Right ventricle myocardium superior (tissue), 1 donor: ENCODE measurements at regions not wholly inside any gene's neighbourhood (a gene's known extent, or its start where the extent isn't known, plus 50 kb on each side); places are given as distances from the start of the nearest gene placed in this dataset.
"Not testable (repeated sequence)": the region's sequence is repeated elsewhere in the genome, so short reads cannot be mapped to it uniquely, and the experiment has no call there.

ENCODE experiments used
- ATAC-seq: fragments of 200-7000 bp; cut with Tn5 transposase; one replicate; pipeline ENCODE4 v1.9.1; 2020; ENCODE audit warnings: mild to moderate bottlenecking; ENCODE audit not compliant: poor library complexity
- DNase-seq: peaks from one replicate; pipeline ENCODE4 v3.0.0-alpha.2; 2020
- intact Hi-C: fragments of 100-400 bp; cut with DNase I; formaldehyde crosslinking; loops from one replicate; pipeline ENCODE4 v1.11.2; 2022
- donor health status: DM: no; HTN: yes; CAD: no; lungs with severe emphysema.

DNA sequence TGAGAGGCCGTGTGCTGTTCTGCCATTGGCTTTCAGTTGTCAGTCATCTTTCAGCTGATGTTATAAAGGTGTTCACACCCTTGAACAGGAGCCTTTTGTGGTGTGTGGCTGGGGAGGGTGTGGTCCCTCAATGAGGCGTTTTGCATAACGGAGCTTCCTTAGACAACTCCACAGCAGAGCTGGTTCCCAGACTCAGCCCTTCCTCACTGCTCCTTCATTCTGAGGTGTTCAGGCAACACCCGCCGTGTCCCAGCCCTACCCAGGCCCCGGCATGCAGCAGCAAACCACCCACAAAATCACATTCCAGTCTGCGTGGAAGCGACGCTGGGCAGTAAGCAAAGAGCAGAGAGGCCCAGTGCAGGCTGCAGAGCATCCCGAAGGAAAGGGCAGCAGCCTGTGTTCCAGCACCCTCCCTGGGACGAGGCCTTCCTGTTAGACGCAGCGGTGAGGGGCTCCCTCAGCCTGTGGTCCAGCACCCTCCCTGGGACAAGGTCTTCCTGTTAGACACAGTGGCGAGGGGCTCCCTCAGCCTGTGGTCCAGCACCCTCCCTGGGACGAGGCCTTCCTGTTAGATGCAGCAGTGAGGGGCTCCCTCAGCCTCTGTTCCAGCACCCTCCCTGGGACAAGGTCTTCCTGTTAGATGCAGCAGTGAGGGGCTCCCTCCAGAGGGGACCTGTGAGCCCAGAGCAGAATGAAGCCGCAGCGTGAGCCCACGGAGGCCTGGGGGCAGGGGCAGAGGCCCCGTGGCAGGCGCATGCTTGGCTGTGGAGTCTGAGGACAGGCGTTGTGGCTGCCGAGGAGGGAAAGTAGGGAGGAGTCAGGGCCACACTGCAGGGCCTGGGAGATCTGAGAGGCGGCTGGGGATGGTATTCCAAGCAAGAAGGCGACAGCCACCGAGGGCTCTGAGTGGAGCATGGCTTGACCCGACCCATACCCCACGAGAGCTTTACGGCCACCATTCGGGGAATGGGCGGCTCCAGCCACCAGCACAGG lies 201.8 kb upstream of the HDAC4 start:
- ATAC-seq (no peak), DNase-seq (no peak)
- intact Hi-C loops, result no loop called here

DNA sequence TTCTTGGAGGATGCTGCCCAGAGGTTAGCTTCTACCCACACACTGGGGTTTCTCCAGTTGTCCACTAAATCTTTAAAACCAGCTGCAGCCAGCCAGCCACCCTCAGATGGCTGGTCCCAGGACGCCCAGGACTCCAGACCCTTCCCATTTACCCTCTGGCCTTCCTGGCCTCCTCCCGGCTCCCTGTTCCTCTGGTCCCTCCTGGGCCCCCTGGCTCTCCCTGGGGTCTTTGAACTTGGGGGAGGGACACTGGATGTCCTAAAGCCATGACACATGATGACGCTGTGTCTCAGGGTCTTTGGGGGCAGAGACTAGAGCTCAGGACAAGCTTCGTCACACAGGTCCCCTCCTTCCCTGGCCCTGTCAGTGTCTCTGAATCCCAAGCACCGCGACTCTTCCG lies 201.1 kb upstream of the HDAC4 start:
- intact Hi-C loops, result no loop called here
- ATAC-seq, result no peak
- no peak for DNase-seq

DNA sequence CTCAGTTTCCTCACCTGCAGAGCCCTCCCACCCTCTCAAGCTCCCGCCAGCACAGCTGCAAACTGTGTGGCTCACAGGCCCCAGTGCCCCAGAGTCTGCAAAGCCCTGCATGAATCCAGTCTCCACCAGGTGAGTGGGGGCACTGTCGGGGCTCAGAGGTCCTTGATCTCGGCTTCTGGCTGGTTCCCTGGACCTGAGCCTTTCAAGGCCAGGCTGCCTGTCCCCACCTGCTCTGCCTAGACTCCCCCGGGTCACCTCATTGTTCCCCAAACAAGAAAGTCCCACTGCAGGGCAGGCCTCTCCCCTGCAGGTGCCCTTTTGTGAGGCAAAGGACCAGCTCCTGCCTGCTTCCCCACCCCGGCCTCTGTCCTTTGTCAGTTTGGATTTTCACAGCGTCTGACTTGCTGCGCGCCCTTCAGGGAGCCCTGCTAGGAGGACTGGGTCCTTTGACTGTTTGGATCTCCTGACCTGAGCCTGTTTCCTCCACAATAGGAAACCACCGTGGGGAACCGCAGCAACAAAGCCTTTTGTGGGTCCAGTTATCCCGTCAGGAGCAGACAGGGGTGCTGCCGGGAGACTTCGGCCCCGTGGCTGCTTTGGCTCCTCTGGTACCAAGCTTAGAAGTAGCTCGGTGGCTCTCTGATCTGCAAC lies 200.5 kb upstream of the HDAC4 start:
- DNase-seq, result no peak
- intact Hi-C loops, result no loop called here
- no peak for ATAC-seq

DNA sequence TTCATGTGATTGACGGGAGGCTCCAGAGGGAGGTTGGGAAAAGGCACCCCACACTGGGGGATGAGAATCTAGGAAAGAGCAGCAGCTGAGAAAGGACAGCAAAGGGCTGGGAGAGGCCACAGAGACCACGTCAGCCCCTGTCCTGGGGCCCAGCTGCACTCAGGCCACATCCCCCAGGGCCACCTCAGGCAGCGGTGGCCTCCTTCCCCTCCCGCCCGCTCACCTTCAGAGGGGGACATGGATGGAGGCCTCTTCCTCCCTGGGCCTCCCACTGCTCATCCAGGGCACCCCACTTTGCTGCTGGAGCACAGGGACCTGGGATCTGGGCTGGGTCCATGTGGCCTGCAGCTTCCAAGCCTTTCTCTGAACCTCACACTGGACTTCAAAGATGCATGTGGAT lies 199.8 kb upstream of the HDAC4 start:
- no peak for ATAC-seq
- no peak for DNase-seq
- intact Hi-C loops, result no loop called here

DNA sequence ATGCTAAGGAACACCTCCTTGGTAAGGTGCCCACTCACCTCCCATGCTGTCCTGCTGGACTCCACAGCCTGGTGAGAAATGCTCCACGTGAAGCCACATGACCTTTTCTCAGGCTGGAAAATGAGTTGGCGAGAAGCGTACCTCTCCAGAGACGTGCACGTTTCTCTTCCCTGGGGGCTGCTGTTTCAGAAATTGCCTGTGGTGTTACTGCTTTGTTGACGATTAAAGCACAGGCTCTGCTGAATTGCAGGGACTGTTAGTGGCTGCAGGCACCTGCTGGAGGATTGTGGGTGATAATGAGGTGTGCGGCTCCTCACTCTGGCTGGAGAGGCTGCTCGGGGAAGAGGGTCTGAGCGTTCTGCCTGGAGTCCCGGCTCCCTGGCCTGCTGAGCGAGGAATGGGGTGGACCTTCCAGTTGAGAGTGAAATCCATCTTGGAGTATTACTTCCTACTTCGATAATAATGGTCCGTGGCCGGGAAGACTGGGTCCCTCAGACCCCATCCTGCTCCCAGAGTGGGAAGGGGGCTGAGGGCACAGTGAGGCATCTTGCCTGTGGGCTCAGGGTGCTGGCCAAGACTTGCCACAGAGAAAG lies 199.3 kb upstream of the HDAC4 start:
- ATAC-seq, result no peak
- intact Hi-C loops, result no loop called here
- no peak for DNase-seq

DNA sequence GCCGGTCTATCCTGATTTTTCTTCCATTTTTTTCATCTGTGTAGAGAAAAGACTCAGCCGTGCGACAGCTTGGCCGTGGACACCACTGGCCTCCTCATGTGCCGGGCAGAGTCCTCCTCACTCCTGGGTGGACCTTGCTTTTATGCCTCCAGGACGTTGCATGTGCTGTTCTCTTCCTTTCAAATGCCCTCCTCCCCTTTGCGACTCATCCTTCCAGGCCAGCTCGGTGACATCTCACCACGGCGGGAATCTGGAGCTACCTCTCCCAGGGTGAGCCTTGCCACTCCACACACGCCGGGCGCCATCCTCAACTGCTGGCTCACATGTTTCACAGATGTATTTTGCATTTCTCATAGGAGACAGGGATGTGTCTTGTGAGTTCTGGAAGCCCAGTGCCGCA lies 198.5 kb upstream of the HDAC4 start:
- ATAC-seq, result no peak
- intact Hi-C loops, result no loop called here
- no peak for DNase-seq

DNA sequence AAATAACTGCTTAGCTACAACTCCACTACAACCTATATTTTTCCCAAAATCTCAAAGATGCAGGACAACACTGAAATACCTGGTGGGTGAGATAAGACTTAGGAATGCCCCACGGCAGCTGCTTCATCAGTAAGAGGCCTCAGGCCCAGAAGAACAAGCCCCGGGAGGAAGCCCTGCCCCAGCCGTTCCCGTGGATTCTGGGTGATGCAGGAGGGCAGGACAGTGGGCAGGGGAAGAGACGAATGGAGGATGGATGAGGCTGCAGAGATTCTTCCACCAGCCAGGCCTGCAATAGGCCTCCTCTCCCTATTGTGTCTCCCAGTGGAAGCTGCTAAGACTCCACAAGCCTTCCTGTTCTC lies 197.9 kb upstream of the HDAC4 start:
- intact Hi-C loops, result no loop called here
- DNase-seq, result no peak
- no peak for ATAC-seq

DNA sequence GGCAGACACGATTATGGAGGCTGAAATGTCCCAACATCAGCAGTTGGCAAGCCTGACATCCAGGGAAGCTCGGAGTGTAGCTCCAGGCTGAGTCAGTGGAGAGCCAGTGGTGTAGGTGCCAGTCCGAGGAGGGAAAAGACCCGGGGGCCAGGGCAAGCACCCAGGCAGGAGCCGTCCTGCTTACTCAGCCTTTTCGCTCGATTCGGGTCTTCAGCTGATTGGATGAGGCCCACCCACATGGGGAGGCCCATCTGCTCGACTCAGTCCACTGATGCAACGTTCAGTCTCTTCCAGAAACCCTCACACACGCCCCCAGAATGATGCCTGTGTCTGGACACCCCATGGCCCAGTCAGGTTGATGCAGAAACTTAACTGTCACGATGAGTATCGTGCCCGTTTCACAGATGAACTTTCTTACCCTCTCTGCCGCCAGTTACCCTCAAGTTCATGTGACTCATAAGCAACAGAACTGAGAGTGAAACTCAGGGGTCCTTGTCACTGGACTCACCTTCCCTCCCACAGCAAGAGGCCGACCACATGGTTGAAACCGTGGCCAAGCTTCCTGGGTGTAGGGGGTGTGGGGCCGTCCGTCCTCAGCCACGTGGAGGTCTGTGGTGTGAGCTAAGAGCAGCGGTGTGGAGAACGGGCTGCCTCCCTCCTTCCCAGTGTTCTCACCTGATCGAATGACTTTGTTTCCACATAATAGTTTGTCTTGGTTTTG lies 197.4 kb upstream of the HDAC4 start:
- DNase-seq, result no peak
- no peak for ATAC-seq
- intact Hi-C loops, result no loop called here

DNA sequence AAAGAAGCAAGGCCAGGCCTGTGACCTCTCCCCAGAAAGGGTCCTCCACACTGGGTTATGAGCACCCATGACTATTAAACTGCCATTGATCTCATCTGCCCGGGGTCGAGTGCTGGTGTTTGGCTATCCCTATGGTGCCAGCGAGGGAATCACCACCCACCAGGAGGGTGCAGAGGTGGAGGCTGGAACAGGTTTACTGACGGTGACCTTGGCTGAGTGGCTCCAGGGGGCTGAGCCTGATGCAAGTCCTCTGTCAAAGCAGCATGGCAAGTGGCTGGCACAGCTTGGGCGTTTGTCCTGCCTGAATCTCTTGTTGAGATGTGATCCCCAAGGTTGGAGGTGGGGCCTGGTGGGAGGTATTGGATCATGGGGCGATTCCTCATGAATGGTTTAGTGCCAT lies 196.4 kb upstream of the HDAC4 start:
- DNase-seq (no peak), ATAC-seq (no peak)
- intact Hi-C loops, result no loop called here

DNA sequence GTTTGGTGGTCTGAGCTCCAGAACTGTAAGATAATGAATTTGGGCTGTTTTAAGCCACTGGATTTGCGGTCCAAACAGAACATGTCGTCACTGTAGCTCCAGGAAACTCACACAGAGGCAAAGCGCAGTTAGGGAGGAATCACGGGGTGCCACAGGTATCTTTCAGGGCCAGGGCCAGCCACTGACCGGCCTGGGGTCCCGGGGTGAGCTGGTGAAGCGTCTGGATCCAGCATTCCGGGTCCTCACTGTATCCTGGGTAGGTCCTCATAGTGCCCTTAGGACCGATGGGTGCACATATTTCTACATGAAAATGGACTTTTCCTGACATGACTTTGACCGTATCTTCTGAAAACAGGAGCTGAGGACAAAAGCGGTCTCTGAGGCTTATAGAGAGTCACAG lies 196.0 kb upstream of the HDAC4 start:
- no peak for DNase-seq
- no peak for ATAC-seq
- intact Hi-C loops, result no loop called here

DNA sequence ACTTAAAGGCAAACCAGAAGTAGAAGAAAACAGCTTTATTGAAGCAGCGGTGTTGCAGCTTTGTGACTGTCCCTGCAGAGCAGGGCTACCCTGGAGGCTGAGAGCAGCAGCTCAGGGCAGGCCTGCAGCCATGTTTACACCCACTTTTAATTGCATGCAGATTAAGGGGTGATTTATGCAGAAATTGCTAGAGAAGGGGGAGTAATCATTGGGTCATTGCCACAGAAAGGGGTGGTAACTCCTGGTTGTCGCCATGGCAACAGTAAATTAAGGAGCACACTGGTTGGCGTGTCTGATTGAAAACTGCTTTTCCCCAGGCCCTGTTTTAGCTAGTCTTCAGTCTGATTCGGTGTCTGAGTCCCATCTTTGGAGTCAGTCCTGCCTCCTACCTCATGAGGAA lies 195.4 kb upstream of the HDAC4 start:
- ATAC-seq (no peak), DNase-seq (no peak)
- intact Hi-C loops, result no loop called here

DNA sequence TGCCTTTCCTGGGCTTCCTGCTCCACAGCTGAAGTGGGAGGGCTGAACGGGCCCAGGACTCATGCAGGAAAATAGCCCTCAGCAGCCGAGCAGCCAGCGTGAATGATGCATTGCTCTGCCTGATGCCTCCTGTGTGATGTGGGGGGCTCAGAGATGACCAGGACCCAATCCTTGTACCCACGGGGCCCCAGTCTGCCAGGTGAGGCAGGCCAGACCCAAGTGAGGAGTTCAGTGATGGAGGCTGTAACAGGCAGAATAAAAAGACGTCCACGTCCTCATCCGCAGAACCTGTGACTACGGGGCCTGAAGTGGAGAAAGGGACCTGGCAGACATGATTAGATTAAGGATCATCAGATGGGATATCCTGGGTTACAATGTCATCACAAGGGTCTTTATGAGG lies 194.9 kb upstream of the HDAC4 start:
- ATAC-seq (no peak), DNase-seq (no peak)
- intact Hi-C loops, result no loop called here

DNA sequence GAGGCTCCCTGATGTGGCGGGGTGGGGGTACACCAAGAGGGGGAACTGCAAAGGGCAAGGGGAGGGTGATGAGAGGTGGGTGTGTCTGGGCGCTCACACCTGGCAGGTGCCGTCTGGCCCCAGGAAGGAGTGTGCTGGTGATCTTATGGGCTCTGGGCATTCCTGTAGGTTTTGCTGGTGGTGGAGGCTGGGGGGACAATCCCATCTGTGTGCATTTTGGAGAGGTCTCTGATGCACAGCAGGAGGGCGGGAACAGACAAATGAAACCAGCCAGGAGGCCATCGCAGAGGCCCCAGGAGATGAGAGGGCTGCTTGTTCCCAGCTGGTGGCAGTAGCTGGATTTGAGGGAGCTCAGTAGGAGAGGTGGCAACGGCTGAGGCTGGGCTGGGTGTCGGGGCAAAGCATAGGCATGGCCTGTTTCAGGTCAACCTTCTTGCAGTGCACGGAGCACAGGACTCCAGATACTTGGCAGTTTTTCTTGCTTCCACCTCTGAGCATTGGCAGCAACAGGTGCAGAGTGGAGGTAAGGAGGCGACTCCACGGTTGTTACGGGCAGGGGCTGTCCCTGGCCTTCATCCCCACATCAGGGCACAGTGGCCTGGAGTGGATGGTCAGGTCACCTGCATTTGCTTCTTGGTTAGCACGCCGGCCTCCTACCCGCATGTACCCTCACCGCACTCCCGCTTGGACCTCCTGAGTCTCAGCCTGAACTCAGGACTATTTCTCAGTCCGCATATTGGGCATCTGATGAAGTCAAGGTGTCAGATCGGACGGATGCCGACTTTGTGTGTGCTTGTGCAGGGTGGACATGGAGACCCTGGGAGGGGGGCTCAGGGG lies 194.2 kb upstream of the HDAC4 start:
- intact Hi-C loops, result no loop called here
- ATAC-seq, result no peak
- no peak for DNase-seq

DNA sequence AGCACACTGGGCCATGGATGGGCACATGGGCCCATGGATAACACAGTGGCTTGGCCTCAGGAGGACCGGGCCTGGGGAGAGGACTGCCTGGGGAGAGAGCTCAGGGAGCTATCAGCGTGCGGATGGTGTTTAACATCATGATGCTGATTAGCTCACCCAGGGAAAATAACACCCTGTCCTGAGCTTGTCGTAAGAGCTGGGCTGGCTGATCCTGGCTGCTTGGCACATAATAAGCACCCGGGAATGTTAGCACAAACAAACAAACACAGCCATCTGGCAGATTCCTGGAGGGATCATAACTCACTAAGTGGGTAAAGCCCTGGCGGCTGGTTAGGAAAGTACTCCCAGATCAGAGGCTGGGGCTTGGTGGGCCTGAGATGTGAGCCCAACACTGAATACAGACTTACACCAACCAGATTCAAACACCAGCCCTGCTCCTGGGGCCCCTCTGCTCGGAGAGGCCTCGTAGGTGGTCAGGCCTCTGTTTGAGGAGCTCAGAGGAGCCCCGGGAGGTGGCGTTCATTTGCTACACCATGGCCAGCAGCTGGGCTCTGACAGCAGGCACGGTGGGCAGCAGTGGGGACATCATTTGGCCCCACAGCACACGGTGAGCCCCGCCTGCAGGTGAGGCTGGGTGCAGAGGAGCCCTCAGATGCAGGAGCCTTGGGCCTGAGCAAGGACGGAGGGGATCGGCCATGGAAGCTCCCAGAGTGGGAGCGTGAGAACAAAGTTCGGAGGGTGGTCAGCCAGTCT lies 193.4 kb upstream of the HDAC4 start:
- ATAC-seq, result no peak
- no peak for DNase-seq
- intact Hi-C loops, result no loop called here

DNA sequence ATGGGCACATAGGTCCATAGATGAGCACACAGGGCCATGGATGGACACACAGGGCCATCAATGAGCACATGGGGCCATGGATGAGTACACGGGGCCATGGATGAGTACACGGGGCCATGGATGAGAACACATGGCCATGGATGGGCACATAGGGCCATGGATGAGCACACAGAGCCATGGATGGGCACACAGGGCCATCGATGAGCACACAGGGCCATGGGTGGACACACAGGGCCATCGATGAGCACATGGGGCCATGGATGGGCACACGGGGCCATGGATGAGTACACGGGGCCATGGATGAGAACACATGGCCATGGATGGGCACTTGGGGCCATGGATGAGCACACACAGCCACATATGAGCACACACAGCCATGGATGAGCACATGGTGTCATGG lies 192.6 kb upstream of the HDAC4 start:
- ATAC-seq (no peak), DNase-seq (no peak)
- intact Hi-C loops, result no loop called here

DNA sequence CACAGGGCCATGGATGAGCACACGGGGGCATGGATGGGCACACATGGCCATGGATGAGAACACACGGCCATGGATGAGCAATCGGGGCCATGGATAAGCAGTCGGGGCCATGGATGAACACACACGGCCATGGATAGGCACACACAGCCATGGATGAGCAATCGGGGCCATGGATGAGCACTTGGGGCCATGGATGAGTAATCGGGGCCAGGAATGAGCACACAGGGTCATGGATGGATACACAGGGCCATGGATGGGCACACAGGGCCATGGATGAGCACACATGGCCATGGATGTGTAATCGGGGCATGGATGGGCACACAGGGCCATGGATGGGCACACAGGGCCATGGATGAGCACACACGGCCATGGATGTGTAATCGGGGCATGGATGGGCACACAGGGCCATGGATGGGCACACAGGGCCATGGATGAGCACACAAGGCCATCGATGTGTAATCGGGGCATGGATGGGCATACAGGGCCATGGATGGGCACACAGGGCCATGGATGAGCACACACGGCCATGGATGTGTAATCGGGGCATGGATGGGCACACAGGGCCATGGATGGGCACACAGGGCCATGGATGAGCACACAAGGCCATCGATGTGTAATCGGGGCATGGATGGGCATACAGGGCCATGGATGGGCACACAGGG lies 191.9 kb upstream of the HDAC4 start:
- ATAC-seq, DNase-seq, intact Hi-C loops: not testable (repeated sequence)
